Astrocyte (in vitro differentiated cells and primary cell): ENCODE measurements at regions not wholly inside any gene's neighbourhood (a gene's known extent, or its start where the extent isn't known, plus 50 kb on each side); places are given as distances from the start of the nearest gene placed in this dataset.

ENCODE experiments used
- EZH2 ChIP-seq: IDR thresholded peaks from 2 replicates; pipeline ENCODE4 v1.6.1; 2012; ENCODE audit warnings: mild to moderate bottlenecking, low read length, inconsistent platforms; ENCODE audit not compliant: insufficient read depth
- TF ChIP-seq, protein P1 (sequence below): IDR thresholded peaks from 2 replicates; pipeline ENCODE4 v1.5.1; 2011; ENCODE audit warnings: low read depth, mild to moderate bottlenecking, inconsistent platforms, low read length, moderate library complexity; ENCODE audit not compliant: insufficient read depth

DNA sequence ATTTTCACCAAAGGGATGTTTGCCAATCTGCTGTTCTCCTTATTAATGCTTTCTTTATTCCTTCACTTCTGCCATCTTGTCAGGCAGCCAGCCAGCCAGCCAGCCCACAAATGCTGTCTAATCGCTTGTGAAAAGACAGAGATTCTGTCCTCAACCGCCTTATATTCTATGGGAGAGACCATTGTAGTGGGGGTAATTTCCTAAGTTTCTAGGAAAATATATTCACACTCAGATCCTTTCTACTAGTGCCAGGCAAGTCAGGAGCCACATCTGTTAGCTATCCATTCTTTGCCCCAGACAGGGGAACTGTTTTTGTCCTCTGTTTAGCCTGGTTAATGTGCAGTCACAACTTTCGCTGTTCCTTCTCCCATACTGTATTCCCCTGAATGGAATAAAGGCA, 1023.1 kb downstream of the ADGRL2 start:
- no peak for TF ChIP-seq EZH2
- TF ChIP-seq, protein P1, sequence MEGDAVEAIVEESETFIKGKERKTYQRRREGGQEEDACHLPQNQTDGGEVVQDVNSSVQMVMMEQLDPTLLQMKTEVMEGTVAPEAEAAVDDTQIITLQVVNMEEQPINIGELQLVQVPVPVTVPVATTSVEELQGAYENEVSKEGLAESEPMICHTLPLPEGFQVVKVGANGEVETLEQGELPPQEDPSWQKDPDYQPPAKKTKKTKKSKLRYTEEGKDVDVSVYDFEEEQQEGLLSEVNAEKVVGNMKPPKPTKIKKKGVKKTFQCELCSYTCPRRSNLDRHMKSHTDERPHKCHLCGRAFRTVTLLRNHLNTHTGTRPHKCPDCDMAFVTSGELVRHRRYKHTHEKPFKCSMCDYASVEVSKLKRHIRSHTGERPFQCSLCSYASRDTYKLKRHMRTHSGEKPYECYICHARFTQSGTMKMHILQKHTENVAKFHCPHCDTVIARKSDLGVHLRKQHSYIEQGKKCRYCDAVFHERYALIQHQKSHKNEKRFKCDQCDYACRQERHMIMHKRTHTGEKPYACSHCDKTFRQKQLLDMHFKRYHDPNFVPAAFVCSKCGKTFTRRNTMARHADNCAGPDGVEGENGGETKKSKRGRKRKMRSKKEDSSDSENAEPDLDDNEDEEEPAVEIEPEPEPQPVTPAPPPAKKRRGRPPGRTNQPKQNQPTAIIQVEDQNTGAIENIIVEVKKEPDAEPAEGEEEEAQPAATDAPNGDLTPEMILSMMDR = no peak
